K562 (cell line): ENCODE measurements at regions not wholly inside any gene's neighbourhood (a gene's known extent, or its start where the extent isn't known, plus 50 kb on each side); places are given as distances from the start of the nearest gene placed in this dataset.

Experiments
- ATAC-seq: fragments of 200-7000 bp; cut with Tn5 transposase; 3 replicates; pipeline ENCODE4 v1.9.1; 2020; ENCODE audit warnings: moderate library complexity
- BruUV-seq: library from RNA; stranded (reverse); fragments of 400-500 nt; replicated peaks from 2 replicates; lab custom pipeline; 2021; lab: Mats Ljungman, UMichigan
- CTCF ChIA-PET: fragments of 300-600 bp; formaldehyde crosslinking; extraction: SDS; loops from one replicate; lab custom pipeline; 2021; ENCODE audit warnings: low intra/inter-chr PET ratio; lab: Yijun Ruan, JAX
- POLR2A ChIA-PET: fragments of 300-600, 350-650 bp; sonication (Branson Sonifier 250); formaldehyde crosslinking; extraction: SDS; loops from one replicate; lab custom pipeline; 2021; ENCODE audit warnings: antibody characterized with exemption, inconsistent platforms; lab: Yijun Ruan, JAX
- DNase-seq, 4 experiments: peaks; one replicate each; pipeline versions ENCODE4 v3.0.0 to v3.0.0-alpha.2; 2011 to 2018; ENCODE audit warnings: low spot score in 3 of 4, mixed read lengths in 3 of 4; ENCODE audit errors: extremely low read depth in 1 of 4
- FAIRE-seq: peaks from 2 replicates; lab custom pipeline; 2011; peaks lifted over from hg19 to GRCh38; lab: Jason Lieb, UNC
- H2AFZ ChIP-seq: 2 replicates; pipeline ENCODE4 v1.6.0; 2011; ENCODE audit warnings: low read depth, low read length, control low read depth, inconsistent platforms
- H3K27ac ChIP-seq: fragments of 200-600 bp; 3 replicates; pipeline ENCODE4 v1.8.0; 2011; ENCODE audit warnings: low read depth, mild to moderate bottlenecking, control low read depth, inconsistent platforms, low read length, moderate library complexity, mixed read lengths; ENCODE audit errors: extremely low read depth
- H3K27me3 ChIP-seq, 2 experiments: fragments of 300-600 bp in 1 of 2; 2 replicates in 1 of 2; 3 replicates in 1 of 2; pipeline versions ENCODE4 v1.6.0 to v1.8.0; 2011; ENCODE audit warnings: inconsistent platforms in 2 of 2, low read length in 2 of 2, mild to moderate bottlenecking in 1 of 2, mixed read lengths in 1 of 2, moderate library complexity in 1 of 2; ENCODE audit not compliant: control insufficient read depth in 2 of 2, insufficient read depth in 2 of 2
- H3K36me3 ChIP-seq: fragments of 300-600 bp; 3 replicates; pipeline ENCODE4 v1.8.0; 2011; ENCODE audit warnings: mild to moderate bottlenecking, low read length, inconsistent platforms; ENCODE audit not compliant: control insufficient read depth, insufficient read depth
- H3K4me1 ChIP-seq, 2 experiments: fragments of 200-600 bp in 1 of 2; replicated peaks in 1 of 2; 2 replicates in 1 of 2; 3 replicates in 1 of 2; pipeline versions ENCODE4 v1.5.1 to v1.8.0; 2011; ENCODE audit warnings: inconsistent platforms in 2 of 2, low read length in 2 of 2, mild to moderate bottlenecking in 1 of 2, mixed read lengths in 1 of 2, moderate library complexity in 1 of 2; ENCODE audit not compliant: control insufficient read depth in 2 of 2, insufficient read depth in 2 of 2
- H3K4me2 ChIP-seq: 2 replicates; pipeline ENCODE4 v1.6.1; 2011; ENCODE audit warnings: low read length, control low read depth, inconsistent platforms, mixed read lengths; ENCODE audit not compliant: insufficient read depth
- H3K4me3 ChIP-seq: fragments of 200-600 bp; sonication (generic), shearing (Covaris generic); 2 replicates; pipeline ENCODE4 v1.5.1; 2016; ENCODE audit warnings: control low read depth, inconsistent platforms
- H3K79me2 ChIP-seq: fragments of 200-600 bp; 3 replicates; pipeline ENCODE4 v1.8.0; 2011; ENCODE audit warnings: low read length, inconsistent platforms; ENCODE audit not compliant: control insufficient read depth, insufficient read depth
- H3K9ac ChIP-seq, 2 experiments: 2 replicates each; pipeline versions ENCODE4 v1.6.0 to v1.6.1; 2011; ENCODE audit warnings: low read depth in 2 of 2, low read length in 2 of 2, control low read depth in 1 of 2, inconsistent platforms in 1 of 2, mild to moderate bottlenecking in 1 of 2, mixed read lengths in 1 of 2; ENCODE audit not compliant: insufficient read depth in 1 of 2
- H3K9me1 ChIP-seq: one replicate; pipeline ENCODE4 v1.6.0; 2011; ENCODE audit warnings: inconsistent platforms, mild to moderate bottlenecking, low read length, moderate library complexity; ENCODE audit not compliant: control insufficient read depth, insufficient read depth
- H3K9me3 ChIP-seq: replicated peaks from 2 replicates; pipeline ENCODE4 v1.5.1; 2011; ENCODE audit warnings: low read depth, low read length, inconsistent platforms; ENCODE audit not compliant: control insufficient read depth, insufficient read depth
- H4K20me1 ChIP-seq: replicated peaks from 2 replicates; pipeline ENCODE4 v1.6.1; 2011; ENCODE audit warnings: low read length, inconsistent platforms, mixed read lengths; ENCODE audit not compliant: control insufficient read depth, insufficient read depth
- ATF2 ChIP-seq: sonication (generic); formaldehyde crosslinking; IDR thresholded peaks from 2 replicates; pipeline ENCODE4 v1.8.1; 2022; ENCODE audit warnings: missing genetic modification reagents
- GATA2 ChIP-seq: sonication (generic); formaldehyde crosslinking; IDR thresholded peaks from 2 replicates; pipeline ENCODE4 v1.4.0; 2020; ENCODE audit warnings: mild to moderate bottlenecking, missing genetic modification reagents
- HDAC3 ChIP-seq: fragments of 450-650 bp; IDR thresholded peaks from 2 replicates; pipeline ENCODE4 v1.6.1; 2018; ENCODE audit warnings: borderline replicate concordance, mild to moderate bottlenecking, moderate library complexity; ENCODE audit not compliant: partially characterized antibody
- MTA3 ChIP-seq: fragments of 450-650 bp; formaldehyde crosslinking; IDR thresholded peaks from 2 replicates; pipeline ENCODE4 v1.6.1; 2017; ENCODE audit warnings: mild to moderate bottlenecking, borderline replicate concordance
- OTX1 ChIP-seq: fragments of 450-650 bp; formaldehyde crosslinking; IDR thresholded peaks from 2 replicates; pipeline ENCODE4 v1.4.0; 2022; ENCODE audit warnings: mild to moderate bottlenecking
- RAD21 ChIP-seq, 2 experiments: fragments of 250-450 bp in 1 of 2; fragments of 450-650 bp in 1 of 2; sonication (Bioruptor Pico) in 1 of 2; formaldehyde crosslinking in 1 of 2; IDR thresholded peaks in 1 of 2; conservative IDR thresholded peaks in 1 of 2; 2 replicates each; pipeline versions ENCODE4 v1.4.0 to v1.8.0; 2020 to 2022; ENCODE audit warnings: mild to moderate bottlenecking in 2 of 2, moderate library complexity in 1 of 2
- SMARCB1 ChIP-seq: IDR thresholded peaks from 2 replicates; pipeline ENCODE4 v1.6.1; 2011; ENCODE audit warnings: improper control_type of control experiment, low read depth; ENCODE audit not compliant: insufficient read length
- TBP ChIP-seq: optimal IDR thresholded peaks from 2 replicates; pipeline ENCODE3; 2011; ENCODE audit warnings: low read depth, low read length, improper control_type of control experiment
- ZNF212 ChIP-seq: fragments of 450-650 bp; formaldehyde crosslinking; IDR thresholded peaks from 2 replicates; pipeline ENCODE4 v1.4.0; 2020; ENCODE audit warnings: mild to moderate bottlenecking
- ZNF408 ChIP-seq: fragments of 250-450 bp; sonication (Bioruptor Pico); IDR thresholded peaks from 2 replicates; pipeline ENCODE4 v1.4.0; 2020; ENCODE audit warnings: low read depth, mild to moderate bottlenecking, moderate library complexity
- WGBS: fragments of 100-300 bp; shearing (Covaris generic); methylation state at CpG from one replicate; pipeline ENCODE4 v1.1.6; 2016; ENCODE audit warnings: low coverage, mixed read lengths; ENCODE audit not compliant: insufficient coverage; ENCODE audit errors: missing lambda C conversion rate; 5-methylcytosine and 5-hydroxymethylcytosine counted together
- in situ Hi-C: fragments of 300-500 bp; cut with MboI; formaldehyde crosslinking; loops from 4 replicates; pipeline ENCODE4 v1.15.0; 2018; ENCODE audit warnings: inconsistent platforms, mixed read lengths
- intact Hi-C: fragments of 100-400 bp; cut with micrococcal nuclease; formaldehyde crosslinking; loops from 2 replicates; pipeline ENCODE4 v1.14.2; 2022

DNA sequence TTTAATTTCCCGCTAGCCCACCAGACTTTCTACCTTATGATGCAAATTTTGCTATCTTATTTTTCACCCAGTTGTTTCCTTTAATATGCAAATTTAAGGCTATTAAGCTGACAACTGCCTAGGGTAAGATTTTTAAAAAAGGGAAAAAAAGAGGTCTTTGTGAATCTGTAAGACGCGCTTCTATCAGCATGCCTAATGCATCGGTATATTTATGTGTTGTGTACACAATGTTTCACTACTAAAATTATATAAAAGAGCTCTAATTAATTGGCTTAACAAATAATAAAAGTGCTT lies 386.6 kb downstream of the KIF20B start (continued):
- TF ChIP-seq HDAC3 (no peak), GATA2 (no peak), OTX1 (CRISPR knock-in tag) (no peak), ATF2 (CRISPR knock-in tag) (no peak), RAD21 (CRISPR knock-in tag; conservative IDR thresholded peaks at IDR 0.05 in 1 of 2, IDR thresholded peaks at IDR 0.05 in 1 of 2) (no peak), MTA3 (no peak)

GRCh38 chr10:90089719-90090118 lies 388.3 kb downstream of the KIF20B start:
- no peaks in the 10 kb centered on the region for H3K9me1 ChIP-seq
- ATAC-seq: no peak
- no peak overlapping the region for H3K9ac ChIP-seq
- no peaks in the 10 kb centered on the region for H3K79me2 ChIP-seq
- no peak overlapping the region for H3K4me2 ChIP-seq
- WGBS: 0% methylated on average over 2 of the region's 2 CpGs
- intact Hi-C loops: no loop called here
- TF ChIP-seq ZNF212: no peak
- TF ChIP-seq TBP: no peak
- no peak for TF ChIP-seq SMARCB1
- TF ChIP-seq ZNF408 (CRISPR knock-in tag): no peak
- H3K4me1 ChIP-seq: no peaks in the 10 kb centered on the region
- in situ Hi-C loops: no loop called here
- ChIA-PET CTCF (no interaction called here), POLR2A (no interaction called here)
- H3K9me3 ChIP-seq: no peaks in the 10 kb centered on the region
- no peak overlapping the region for H3K4me3 ChIP-seq
- no TSS peak for BruUV-seq
- H3K27me3 ChIP-seq: no peaks in the 10 kb centered on the region
- no peaks in the 10 kb centered on the region for H4K20me1 ChIP-seq
- no peaks in the 10 kb centered on the region for H3K36me3 ChIP-seq
- no peak for FAIRE-seq
- no peak overlapping the region for H3K27ac ChIP-seq
- no peak for DNase-seq
- no peak overlapping the region for H2AFZ ChIP-seq
